GM12864 (cell line): ENCODE measurements at regions not wholly inside any gene's neighbourhood (a gene's known extent, or its start where the extent isn't known, plus 50 kb on each side); places are given as distances from the start of the nearest gene placed in this dataset.
A peak's percentile ranks its signal among the peaks of the same experiment; 100 is the strongest.

Source experiments
- DNase-seq: peaks from one replicate; pipeline ENCODE4 v3.0.0-alpha.2; 2011; ENCODE audit warnings: low read depth
- H3K4me3 ChIP-seq: 2 replicates; pipeline ENCODE4 v1.5.1; 2011; ENCODE audit warnings: mild to moderate bottlenecking, low read depth, low read length, control low read depth
- TF ChIP-seq, protein P1 (sequence below): IDR thresholded peaks from 2 replicates; pipeline ENCODE4 v1.5.1; 2011; ENCODE audit warnings: low read depth, mild to moderate bottlenecking, moderate library complexity, low read length, control low read depth, inconsistent platforms; ENCODE audit errors: missing control alignments

DNA sequence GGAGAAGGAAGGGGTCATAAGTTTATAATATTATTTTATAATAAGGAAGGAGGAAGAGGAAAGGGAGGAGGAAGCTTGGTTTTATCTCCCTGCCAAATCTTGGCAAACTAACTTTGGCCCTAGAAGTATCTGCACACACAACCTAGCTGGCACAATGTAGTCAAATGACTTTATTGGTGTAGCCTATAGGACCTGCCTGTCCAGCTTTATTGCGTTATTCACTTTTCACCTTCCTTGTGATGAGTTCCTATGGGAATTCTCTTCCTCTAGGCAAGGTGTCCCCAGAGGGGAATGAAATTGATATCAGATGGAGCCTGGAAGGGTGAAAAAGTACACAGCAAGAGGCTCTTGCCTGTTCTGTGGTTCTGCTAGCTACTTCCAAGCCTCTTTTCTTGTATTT is 111.2 kb upstream of the SLC25A36 start:
- TF ChIP-seq, protein P1, sequence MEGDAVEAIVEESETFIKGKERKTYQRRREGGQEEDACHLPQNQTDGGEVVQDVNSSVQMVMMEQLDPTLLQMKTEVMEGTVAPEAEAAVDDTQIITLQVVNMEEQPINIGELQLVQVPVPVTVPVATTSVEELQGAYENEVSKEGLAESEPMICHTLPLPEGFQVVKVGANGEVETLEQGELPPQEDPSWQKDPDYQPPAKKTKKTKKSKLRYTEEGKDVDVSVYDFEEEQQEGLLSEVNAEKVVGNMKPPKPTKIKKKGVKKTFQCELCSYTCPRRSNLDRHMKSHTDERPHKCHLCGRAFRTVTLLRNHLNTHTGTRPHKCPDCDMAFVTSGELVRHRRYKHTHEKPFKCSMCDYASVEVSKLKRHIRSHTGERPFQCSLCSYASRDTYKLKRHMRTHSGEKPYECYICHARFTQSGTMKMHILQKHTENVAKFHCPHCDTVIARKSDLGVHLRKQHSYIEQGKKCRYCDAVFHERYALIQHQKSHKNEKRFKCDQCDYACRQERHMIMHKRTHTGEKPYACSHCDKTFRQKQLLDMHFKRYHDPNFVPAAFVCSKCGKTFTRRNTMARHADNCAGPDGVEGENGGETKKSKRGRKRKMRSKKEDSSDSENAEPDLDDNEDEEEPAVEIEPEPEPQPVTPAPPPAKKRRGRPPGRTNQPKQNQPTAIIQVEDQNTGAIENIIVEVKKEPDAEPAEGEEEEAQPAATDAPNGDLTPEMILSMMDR = no peak
- H3K4me3 ChIP-seq = no peak overlapping the region
- no peak for DNase-seq

DNA sequence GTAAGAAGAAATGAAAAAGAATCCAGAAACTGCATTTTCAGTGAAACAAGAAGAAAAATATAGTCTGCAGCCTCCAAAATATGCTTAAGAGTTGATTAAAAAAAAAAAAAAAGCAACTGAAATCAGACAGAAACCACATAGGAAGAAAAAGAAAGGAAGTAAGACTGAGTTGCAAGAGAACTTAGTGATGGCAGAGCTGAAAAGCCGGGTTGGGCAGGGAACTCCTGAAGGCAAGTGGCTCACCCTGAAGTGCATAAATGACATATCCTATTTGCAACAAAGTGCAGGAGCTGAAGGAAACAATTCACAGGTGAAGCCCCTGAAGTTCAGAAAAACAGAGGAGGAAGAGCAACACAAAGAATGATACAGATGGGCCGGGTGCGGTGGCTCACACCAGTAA is 108.8 kb upstream of the SLC25A36 start:
- TF ChIP-seq, protein P1 = no peak
- H3K4me3 ChIP-seq = no peak overlapping the region
- DNase-seq = peak; percentile 22

DNA sequence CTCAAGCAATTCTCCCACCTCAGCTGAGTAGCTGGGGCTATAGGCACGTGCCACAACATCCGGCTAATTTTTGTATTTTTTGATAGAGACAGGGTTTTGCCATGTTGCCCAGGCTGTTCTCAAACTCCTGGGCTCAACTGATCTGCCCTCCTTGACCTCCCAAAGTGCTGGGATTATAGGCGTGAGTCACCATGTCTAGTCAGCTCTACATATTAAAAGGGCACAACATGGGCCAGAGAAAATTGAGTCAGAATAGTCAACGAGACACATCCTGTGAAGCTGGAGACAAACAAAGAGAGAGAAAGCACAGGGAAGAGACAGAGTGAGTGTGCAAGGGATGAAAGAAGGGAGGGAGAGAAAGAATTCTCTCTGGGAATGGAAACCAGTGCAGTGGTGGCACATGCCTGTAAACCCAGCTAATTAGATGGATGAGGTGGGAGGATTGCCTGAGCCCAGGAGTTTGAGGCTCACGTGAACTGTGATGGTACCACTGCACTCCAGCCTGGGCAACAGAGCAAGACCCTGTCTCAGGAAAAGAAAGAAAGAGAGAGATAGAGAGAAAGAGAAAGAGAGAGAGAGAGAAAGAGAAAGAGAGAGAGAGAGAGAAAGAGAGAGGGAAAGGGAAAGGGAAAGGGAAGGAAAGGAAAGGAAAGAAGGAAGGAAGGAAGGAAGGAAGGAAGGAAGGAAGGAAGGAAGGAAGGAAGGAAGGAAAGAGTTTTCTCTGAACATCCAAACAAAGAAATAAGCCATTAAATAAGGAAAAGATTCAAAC is 107.2 kb upstream of the SLC25A36 start:
- no peak overlapping the region for H3K4me3 ChIP-seq
- no peak for DNase-seq
- TF ChIP-seq, protein P1 = no peak

DNA sequence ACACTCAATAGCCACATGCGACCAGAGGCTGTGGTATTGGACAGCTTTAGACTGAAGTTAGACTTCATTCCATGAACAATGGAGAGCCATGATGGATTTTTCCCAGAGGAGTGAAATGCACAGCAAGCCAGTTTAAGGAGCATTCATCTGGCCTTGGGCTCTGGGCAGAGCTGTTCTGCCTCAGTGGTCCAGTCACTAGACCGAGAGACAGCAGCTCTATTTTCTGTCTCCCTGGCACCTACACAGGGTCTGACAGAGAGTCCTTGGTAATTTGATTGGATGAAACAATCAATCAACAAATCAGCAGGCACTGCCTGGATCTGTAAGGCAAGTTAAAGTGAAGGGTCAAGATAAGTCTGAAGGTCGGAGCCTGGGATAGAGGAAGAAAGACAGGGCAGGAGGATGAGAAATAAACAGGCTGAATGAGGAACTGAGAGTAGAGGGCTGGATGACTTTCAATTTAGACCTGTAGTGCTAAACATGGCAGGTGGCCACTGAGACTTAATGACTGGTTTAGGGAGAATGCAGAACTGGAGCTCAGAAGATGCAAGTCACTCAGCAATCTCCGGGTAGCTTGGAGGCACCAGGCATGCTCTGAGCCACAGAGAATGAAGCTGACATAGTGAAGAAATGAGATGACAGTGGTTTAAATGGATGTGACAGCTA is 98.5 kb upstream of the SLC25A36 start:
- DNase-seq = peak; percentile 79
- no peak overlapping the region for H3K4me3 ChIP-seq
- TF ChIP-seq, protein P1 = no peak

DNA sequence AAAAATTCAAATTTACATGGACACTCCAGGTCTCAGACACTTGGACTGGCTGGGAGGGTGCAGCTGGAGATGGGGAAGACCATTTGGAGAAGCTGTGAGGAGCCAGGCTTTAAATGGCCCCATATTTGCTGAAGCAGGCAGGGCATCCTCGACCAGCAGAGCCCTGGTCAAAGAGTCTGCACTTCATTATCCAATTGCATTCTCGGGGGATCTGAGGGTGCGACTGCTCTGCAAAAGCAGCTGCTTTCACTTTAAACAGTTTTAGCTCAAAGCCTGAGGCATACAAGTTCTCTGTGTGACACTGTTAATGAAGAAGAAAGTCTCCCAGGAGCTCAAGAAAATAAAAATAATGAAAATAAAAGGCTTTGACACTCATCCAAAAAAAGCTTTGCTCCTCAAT is 98.0 kb upstream of the SLC25A36 start:
- H3K4me3 ChIP-seq = no peak overlapping the region
- TF ChIP-seq, protein P1 = no peak
- DNase-seq = no peak

DNA sequence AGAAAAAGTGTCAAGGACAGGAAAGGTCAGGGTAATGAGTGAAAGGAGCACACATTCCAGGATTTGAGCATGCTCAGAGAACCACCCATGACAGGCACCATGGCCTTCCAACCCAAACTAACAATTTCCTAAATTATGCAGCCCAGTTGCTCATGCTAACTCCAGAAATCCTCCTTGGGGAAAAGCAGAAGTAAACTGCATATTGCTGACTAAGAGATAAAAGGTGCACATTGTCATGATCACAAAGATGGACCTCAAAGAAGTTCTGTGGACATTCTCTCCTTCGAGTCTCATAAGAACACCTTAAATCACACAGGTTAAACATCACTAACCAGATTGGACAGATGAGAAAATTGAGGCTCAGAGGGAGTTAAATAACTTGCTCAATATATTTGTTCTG is 97.6 kb upstream of the SLC25A36 start:
- no peak for DNase-seq
- TF ChIP-seq, protein P1 = no peak
- H3K4me3 ChIP-seq = no peak overlapping the region
